ENCODE measurements at regions not wholly inside any gene's neighbourhood (a gene's known extent, or its start where the extent isn't known, plus 50 kb on each side); places are given as distances from the start of the nearest gene placed in this dataset.

GRCh38 chr5:152124409-152125041 lies 199.9 kb upstream of the GLRA1 start:
- no peak for TF ChIP-seq CTCF (IDR thresholded peaks at IDR 0.05; ENCODE audit: low read depth, low read length)
- no peak for TF ChIP-seq POLR2A (IDR thresholded peaks at IDR 0.05; ENCODE audit: extremely low read depth, insufficient read length)
- no peak for TF ChIP-seq MYC (IDR thresholded peaks at IDR 0.05; ENCODE audit: low read depth, low read length)

Measured in NB4 (cell line).